ENCODE measurements at regions not wholly inside any gene's neighbourhood (a gene's known extent, or its start where the extent isn't known, plus 50 kb on each side); places are given as distances from the start of the nearest gene placed in this dataset.

DNA sequence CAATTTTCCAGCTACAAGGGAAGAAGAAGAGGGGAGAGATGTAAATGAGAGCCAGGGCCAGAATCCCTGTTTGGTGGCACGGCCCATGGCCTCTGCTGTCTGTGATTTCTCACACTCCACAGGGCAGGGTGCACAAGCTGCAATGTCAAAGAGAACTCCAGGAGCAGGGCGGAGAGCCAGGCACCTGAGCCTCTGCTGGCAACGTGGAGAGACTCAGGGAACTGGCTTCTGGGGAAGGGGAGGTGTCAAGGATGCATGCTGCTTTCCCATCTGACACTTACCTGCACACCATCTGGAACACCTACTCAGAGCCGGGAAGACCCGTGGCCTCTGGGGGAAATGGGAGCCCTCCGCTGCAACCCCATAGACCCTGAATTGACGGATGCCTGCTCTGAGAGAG is 507.5 kb upstream of the NR2F2 start:
- DNase-seq, result no peak

DNA sequence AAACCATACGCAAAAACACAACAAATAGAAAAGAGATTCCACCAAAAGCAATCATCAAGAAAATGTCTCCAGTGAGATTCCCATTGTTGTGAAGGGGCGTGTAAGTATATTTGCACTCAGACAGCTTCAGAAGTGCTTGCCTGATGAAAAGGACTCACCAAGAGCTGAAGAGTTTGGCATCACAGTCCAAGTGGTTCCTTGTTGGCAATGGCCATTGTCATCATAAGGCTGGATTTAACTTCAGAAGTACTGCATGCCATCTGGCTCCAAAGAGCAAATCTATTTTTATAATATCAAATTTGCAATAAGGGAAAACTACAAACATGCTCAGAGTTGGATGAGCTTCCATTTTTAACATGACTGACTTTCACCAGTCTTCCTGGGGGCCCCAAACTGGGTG is 505.3 kb upstream of the NR2F2 start:
- no peak for DNase-seq

DNA sequence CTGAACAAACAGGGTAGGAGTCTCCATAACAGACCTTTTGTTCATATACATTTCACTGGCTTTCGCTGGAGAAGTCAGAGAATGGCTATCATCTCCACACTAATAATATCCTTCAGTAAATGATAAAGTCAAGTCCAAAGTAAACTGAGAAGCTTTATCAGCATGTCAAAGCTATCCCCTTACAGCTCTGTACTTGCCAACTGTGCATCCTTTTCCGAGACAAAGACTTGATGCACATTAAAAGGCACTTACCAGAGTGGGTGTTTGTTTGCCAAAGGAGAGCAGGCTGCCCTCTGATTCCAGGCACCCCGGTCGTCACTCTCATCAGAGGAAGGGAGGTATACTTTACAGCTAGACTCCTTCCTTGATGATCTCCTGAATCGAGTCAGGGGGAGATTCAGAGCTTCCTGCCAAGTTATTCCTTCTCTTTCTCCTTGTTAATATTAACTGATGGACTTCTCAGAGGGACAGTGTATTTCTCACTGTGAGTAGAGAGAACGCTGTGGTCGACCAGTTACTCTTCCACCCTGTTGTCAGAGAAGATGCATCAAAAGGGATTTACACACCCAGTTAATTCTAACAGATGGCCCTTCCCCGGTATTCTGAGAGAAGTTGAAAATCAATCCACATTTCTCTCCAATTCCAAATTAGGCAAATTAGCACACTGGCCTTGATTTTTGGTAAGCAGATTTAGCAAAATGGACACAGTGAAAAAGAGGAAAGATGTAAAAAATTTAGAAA is 504.7 kb upstream of the NR2F2 start:
- no peak for DNase-seq

DNA sequence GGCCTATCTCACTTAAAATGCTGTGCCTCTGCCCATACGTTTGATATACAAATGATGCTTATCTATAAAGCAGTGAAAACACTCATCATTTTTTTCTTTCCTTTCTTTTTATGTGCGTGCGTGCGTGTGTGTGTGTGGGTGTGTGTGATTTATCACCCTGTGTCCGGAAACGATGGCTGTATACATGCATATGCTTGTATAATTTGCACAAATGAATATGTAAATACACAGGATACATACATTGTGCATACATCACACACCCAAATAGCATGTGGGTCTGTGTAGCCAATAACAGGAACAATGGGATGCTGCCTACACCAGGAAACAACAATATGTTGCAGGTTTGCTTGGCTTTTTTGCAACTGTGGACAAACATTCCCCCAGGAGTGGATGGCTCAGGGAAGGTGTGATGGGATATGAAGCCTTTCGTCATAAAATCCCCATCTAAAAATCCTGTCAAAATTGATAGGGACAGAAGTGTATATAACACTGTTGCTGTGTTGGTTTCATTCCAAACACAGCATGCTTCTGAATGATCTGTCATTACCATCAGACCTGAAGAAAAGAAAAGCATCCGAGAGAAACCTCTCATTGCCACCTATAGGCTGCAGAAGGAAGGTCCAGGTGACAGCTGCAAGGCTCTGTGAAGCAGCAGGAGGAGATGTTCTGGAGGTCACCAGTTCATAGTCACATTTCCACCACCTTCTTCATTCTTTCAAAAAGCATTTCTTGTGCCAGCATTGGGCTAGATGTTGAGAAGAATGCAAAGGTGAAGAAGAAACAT is 503.9 kb upstream of the NR2F2 start:
- no peak for DNase-seq

DNA sequence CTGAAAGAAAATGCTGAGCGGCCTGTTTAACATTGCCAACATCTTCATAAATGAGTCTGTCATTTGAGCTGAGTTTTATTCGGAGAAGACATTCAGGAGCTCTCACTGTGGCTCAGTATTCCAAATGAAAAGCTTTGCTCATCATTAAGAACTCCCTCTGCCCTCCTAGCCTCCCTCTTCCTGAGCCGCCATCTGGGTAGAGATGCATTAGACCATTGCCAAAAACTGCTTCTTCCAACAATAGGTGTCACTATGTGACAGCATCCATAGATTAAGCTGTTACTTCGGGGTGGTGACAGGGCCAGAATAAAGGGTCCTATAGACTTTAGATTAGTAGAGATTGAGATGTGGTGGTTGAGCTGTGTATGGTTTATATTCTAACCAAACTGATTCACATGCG is 501.4 kb upstream of the NR2F2 start:
- no peak for DNase-seq

DNA sequence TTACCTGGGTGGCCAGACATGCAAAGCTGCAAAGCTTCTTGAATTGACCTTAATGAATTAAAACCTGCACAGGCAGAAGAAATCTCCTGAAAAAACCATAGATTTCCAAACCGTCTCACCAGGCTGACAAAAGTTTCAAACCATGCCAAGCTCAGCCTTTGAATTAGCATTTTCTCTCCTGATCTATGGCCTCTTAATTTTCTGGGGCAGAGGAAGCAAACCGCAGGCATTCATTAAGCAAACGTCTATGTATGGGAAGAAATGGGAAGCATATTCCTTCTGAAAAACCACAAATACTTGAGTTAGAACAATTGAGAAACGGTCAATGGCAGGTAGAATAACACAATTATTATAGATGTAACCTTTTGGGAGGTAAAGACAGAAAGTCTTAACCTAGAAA is 500.2 kb upstream of the NR2F2 start:
- no peak for DNase-seq

DNA sequence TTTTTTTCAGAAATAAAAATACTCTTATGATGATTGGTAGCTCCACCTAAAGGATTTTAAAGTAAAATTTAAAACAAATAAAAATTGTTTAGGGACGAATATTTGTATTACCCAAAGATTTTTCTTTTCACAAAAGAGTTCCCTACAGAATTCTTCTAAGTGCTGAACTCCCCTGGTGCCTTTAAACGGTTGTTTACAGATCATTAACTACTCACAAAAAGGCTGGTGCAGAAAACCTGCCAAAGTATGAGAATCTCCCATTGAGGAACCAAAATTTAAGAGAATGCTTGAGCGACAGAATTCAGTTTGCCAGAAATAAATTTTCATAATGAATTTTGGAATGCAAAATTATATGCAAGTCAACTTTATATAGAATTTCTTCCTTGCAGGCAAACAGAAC is 497.8 kb upstream of the NR2F2 start:
- no peak for DNase-seq

DNA sequence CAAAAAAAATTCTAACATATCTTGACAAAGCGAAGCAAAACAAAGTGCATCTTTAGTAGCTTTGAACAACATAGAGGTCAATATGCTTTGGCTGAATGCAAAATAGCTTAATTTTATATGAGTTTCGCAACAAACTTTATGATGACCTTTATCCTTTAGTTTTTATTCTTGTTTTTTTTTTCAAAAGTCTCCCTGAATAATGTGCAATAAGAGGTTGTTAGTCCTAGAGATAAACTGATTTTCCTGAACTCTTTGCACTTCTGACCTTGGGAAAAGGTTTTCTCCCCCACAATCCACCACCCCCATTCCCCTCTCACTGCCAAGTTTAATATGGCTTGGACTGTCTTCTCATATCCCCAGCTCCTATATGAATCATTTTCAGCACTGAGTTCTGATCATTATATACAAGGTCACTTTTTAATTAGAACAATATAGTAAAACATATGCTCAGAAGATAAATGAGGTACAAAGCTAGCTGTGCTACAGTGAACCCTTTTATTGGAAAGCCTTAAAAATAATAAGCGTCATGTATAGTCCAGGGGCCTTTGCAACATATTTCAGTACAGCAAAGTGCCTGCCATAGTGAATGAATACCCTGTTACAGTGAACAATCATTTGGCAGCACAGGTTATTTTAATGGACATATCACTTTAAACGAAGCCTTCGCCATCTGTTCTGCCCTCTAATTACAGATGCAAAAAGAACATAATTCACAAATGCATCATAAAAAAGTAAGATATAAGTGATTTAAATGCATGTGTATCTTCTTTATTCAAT is 496.3 kb upstream of the NR2F2 start:
- no peak for DNase-seq

DNA sequence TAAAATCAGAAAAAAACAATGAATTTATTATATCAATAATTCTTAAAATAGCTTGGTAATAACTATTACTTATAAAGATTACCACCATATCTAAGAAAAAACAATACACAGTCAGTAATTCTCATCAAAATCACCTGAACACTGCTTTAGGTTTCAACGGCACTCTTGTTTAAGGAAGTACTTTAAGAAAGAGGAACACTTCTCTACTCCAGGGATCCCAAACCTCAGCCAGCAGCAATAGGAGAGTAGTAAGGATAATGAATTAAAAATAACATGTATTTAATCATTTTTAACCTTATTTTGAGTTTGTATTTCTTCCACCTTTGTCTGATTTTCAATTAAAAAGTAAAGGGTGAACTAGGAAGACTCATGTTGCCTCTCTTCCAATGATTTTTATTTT is 494.0 kb upstream of the NR2F2 start:
- DNase-seq, result peak in 1 of 2 experiments; percentile 23

DNA sequence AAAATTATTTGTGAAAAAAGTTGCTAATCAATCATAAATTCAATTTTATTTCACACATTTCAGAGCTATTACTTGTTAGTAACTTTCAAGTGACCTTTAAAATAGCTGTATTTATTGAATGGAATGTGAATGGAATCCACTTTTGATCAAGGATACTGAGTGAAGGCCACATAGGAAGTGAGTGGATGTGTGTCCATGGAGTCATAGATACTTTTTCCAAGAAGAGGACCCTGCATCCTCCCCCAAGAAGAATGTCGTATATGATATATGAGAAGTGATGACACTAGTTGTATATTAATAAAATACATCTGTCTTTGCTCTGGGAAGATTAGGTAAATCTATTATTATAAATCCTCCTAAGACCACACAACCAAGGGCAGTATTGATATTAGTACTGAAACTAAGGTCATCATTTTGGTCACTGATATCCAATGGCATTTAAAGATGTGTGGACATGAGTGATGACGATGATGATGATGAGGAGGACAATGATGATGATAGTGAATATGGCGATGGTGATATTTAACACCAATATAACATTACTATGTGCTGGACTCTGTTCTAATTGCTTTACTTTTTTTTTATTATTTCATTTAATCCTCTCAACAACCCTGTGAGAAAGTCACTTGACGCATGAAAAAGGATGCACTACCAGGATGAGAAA is 493.0 kb upstream of the NR2F2 start:
- DNase-seq, result no peak

DNA sequence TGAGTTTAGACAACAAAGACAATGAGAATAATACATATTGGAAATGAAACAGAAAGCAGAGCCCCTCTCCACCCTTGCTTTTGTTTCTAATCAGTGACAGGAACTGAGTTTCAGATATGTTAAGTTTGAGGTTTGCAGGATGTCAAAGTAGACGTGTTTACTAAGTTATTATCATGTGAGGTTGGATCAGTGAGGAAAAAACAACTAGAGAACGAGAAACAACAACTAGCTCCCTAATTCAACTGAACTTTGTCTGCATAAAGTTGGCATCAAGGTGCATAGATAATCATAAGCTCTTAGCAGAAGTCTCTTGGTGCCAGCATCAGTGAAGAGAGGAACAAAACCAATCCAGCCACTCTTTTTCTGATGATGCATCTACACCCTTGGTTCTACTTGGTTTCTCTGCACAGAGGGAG is 491.1 kb upstream of the NR2F2 start:
- DNase-seq, result no peak

DNA sequence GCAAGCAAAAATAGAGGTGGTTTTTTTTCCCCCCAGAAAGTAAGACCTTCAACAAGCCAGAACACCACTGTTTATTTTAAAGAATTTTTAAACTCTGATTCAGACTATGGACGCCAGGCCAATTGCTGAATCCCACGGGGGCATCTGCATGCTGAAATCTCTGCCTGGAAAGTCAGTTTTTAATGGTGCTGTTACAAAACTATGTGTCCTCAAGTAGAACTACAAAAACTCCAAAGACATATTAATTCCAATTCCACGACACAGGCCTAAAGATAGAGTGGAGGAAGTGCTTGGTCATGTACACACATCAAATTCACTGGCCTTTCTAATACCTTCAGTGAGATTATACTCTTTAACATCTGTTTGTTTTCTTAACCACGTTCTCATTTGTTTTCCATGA is 490.5 kb upstream of the NR2F2 start:
- DNase-seq, result no peak

DNA sequence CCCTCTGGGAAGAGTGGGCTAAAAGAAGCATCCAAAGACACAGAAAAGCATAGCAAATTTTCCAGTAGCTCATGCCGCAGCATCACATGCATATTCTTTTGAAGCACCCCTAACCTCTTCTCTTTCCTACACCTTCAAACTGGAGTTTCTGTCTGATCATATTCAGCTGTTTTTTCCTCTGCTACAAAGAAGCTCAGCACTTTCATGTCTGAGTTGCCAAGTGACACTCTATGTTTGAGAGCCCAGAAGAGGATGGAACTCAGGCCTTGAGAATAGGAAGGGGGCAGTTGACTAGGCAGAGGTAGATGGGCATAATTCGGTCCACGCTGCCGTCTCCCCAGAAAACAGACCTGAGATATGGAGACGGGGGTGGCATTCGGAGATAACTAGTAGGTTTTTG is 489.6 kb upstream of the NR2F2 start:
- DNase-seq, result no peak

DNA sequence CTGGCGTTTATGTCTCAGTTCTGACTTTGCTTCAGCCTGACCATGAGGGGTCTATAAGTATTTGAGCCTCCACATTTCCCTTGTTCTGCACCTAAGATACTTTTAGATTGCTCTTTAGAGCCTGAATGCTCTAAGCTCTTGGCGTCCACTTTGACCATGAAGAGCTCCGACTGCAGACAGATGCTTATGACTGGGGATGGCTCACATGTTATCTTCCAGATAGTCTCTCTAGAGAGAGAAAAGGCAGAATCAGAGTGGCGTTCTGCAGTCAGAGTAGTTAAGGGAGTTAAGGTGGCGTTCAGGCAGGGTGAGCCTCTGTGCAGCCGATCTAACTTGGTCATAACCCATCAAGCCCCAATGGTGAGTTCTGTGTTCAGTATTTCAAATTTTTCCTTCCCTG is 487.9 kb upstream of the NR2F2 start:
- no peak for DNase-seq

DNA sequence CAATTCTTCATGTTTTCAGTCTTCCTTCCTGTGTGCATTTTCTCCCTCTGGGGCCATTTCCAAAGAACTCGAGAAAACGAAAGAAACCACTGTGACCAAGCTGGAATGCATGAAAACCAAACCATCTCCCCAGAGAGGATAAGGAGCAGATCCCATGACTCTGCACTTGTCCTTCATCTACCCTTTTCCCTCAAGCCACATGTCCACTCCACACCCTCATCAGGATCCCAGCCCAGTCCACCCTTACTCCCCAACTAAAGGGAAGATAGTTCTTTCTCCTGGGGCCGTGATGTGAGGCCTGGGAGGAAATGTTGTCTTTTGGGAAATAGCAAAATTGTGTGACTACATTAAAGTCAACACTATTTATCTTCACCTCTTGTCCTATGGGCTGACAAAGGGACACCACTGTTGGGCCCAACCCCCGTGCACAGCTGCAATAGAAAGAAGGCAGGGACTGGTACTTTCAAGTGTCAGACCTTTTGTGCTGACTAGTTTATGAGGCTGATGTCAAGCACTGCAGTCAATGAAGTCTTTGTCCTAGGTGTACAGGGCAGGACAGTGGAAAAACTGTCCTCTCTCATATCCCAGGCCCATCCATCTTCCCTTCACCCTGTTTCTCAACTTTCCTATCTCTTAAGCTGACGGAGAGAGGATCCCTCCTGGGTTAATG is 487.1 kb upstream of the NR2F2 start:
- DNase-seq, result no peak

DNA sequence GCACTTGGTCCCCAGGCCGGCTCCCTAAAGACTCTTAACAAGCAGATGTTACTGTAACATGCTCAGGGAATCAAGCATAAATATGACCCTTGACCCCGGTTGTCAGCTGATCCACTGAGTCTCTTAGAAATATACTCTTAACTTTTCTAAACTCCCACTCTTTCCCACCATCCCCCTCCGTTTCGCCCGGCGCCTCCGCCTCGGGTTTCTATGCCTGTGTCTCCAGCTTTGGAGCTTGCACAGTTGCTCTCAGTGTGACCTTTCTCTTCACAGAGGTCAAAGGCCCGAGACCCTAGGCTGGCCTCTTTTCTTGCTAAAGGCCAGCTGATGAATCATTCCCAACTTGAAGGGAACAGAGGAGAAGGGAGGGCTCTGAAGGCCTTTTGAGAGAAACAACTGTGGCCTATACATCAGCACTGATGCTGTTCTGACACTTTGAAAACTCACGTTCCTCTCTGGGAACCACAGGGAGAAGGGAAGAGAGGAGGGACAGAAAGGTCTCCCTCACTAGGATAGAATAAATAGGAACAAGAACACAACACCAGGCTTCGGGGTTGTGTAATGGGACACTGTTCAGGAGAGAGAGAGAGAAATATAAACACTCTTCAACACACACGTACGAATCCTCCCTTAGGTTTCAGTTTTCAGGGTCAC is 484.5 kb upstream of the NR2F2 start:
- no peak for DNase-seq

DNA sequence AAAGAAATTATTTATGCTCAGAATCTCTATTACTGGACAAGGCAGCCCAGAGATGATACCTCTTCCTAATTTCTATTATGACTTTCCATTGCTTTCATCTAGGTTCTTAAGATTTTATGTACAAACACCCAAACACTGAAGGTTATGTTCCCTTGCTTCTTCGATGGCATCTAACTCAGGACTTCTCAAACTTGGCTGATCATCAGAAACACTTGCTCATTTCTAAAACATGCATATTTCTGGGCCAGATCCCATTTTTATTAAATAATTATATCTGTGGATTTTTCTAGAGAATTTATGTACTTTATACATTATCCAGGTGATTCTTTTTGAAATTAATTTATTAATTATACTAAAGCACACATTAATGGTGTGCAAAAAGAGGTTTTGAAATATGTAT is 482.4 kb upstream of the NR2F2 start:
- DNase-seq, result no peak

DNA sequence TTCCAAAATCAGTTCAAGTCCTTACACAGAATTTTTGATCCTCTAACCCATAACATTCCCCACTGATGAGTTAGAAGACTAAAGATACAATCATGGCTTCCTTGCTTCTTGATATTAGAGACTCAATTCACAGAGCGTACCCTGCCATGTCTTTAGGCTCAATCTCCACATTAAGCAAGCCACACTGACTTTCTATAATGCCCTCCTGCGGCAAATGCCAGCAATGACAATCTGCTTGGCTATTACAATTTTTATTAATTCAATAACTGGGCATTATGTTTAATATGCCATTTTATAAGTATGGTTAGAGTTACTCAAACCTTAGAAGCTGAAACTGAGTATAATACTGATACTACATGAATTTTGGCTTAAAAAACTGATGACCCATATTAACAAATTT is 479.7 kb upstream of the NR2F2 start:
- DNase-seq, result no peak

DNA sequence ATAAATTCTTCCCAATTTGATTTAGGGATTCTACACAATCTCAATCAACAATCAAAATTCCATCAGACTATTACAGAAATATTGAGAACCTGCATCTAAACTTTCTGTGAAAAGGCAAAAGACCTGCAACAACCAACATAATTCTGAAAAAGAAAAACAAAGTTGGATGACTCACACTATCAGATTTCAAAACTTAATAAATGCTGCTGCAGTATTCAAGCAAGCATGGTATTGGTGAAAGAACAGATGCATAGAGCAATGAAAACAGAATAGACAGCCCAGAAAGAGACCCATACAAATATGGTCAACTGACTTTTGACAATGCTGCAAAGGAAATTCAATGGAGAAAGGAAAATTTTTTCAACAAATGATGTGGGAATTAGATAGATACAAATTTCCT is 477.1 kb upstream of the NR2F2 start:
- DNase-seq, result no peak

DNA sequence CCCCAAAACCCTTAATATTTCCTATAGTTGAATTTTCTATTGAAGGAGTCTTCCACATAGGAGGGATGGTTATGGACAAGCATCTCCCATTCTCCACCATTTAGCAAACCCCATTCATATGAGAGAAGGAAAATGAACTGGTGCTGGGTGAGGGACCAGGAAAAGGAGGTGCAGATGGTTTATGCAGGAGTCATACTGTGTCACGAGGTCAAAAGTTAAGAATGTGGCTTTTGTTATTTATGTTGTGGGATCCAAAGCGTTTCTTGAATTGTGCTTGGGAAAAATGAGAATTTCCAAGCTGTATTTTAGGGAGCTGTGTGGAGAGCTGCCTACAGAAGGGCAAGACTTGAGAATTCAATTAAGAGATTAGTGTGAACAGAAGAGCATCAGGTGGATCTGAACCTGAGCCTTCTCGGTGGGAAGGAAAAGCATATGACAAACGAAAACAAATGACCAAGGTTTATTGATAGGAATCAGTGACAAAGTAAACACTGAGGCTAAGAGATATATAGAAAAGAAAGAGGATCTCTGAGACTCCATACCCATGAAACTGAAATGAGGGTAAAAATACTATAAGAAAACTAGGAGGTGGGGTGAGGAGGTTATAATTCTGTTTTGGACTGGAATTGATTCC is 473.3 kb upstream of the NR2F2 start:
- no peak for DNase-seq

DNA sequence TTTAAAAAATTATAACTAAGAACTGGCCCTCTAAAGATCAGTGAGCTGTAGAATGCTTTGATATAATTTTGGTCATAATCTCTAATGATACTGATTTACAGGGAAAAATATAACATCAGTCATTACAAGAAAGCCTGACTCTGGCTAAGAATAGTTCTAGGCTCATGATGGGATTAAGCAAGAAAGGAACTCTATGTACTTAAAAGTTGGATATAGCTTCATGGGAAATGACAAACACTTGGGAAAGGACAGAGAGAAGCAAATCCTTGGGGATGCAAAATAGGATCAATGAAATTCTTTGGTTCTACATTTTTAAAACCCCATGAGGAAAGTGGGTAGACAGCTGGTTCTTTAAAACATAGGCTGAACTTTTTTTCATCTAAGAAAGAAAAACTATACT is 472.7 kb upstream of the NR2F2 start:
- no peak for DNase-seq

DNA sequence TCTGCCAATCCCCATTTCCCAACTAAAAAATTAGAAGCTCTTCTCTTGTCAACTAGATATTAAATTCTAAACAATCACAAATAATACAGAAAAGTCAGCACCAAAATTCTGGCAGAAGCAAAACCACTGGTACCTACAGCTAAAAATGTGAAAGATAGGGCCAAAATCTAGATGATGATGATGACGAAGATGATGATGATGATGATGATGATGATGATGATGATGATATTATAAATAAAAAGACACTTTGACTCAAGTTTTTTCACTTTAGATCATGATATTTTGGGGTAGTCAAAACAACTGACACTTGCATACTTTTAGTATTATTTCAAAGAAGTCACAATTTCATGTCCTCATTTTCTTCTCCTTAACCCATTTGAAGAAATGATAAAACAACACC is 470.1 kb upstream of the NR2F2 start:
- no peak for DNase-seq

Data from AML-193 (cell line).